Cardiac fibroblast (primary cell): ENCODE measurements at regions not wholly inside any gene's neighbourhood (a gene's known extent, or its start where the extent isn't known, plus 50 kb on each side); places are given as distances from the start of the nearest gene placed in this dataset.
"Not testable (repeated sequence)": the region's sequence is repeated elsewhere in the genome, so short reads cannot be mapped to it uniquely, and the experiment has no call there.

Source experiments
- DNase-seq, 2 donors: peaks; one replicate each; pipeline versions ENCODE4 v3.0.0 to v3.0.0-alpha.2; 2010; ENCODE audit warnings: low read depth in 2 of 2
- H3K4me3 ChIP-seq, 2 donors: replicated peaks in 1 of 2; 1 replicate in 1 of 2; 2 replicates in 1 of 2; pipeline ENCODE4 v1.5.1; 2011; ENCODE audit warnings: low read depth in 2 of 2, low read length in 2 of 2, mild to moderate bottlenecking in 2 of 2, moderate library complexity in 1 of 2
- TF ChIP-seq, protein P1 (sequence below): IDR thresholded peaks from one replicate; pipeline ENCODE4 v1.5.1; 2011; ENCODE audit warnings: low read depth, mild to moderate bottlenecking, low read length, inconsistent platforms

DNA sequence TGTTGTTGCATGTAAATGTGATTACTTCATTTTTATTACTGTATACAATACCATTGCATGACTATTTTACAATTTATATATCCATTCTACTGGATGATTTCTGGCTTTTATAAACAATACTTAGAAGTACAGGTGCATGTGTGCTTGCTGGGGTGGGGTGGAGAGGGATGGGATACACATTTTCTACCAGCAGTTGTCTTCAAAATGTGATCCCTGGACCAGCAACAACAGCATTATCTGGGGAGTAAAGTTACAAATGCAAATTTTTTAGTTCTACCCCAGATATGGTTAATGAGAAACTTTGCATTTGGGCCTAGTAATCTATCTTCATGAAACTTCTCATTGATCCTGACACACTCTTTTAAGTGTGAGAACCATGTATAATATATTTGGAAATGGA lies 905.4 kb upstream of the ATXN7L3B start:
- TF ChIP-seq, protein P1, sequence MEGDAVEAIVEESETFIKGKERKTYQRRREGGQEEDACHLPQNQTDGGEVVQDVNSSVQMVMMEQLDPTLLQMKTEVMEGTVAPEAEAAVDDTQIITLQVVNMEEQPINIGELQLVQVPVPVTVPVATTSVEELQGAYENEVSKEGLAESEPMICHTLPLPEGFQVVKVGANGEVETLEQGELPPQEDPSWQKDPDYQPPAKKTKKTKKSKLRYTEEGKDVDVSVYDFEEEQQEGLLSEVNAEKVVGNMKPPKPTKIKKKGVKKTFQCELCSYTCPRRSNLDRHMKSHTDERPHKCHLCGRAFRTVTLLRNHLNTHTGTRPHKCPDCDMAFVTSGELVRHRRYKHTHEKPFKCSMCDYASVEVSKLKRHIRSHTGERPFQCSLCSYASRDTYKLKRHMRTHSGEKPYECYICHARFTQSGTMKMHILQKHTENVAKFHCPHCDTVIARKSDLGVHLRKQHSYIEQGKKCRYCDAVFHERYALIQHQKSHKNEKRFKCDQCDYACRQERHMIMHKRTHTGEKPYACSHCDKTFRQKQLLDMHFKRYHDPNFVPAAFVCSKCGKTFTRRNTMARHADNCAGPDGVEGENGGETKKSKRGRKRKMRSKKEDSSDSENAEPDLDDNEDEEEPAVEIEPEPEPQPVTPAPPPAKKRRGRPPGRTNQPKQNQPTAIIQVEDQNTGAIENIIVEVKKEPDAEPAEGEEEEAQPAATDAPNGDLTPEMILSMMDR, result no peak
- DNase-seq, result no peak
- no peak overlapping the region for H3K4me3 ChIP-seq

DNA sequence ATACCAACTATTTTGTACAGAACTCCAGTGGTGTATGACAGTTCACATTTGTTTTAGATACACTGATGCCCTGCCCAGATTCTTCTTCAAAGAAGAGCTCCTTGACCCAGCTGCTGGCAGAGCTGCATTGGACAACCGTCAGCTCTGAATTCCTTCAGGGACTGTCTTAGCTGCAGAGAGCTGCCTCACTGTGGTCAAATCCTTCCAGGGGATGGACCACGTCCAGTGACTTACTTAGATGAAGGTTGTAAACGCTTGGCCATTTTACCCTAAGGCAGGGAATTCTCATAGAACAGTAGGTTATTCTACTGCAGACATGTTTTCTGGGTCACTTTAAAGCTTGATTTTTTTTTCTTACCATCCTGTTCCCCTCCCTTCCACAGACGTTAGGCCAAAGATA lies 905.0 kb upstream of the ATXN7L3B start:
- TF ChIP-seq, protein P1, result no peak
- DNase-seq, result no peak
- H3K4me3 ChIP-seq, result no peak overlapping the region

GRCh38 chr12:73639397-73639796 lies 898.2 kb upstream of the ATXN7L3B start:
- not testable (repeated sequence) for DNase-seq, H3K4me3 ChIP-seq

DNA sequence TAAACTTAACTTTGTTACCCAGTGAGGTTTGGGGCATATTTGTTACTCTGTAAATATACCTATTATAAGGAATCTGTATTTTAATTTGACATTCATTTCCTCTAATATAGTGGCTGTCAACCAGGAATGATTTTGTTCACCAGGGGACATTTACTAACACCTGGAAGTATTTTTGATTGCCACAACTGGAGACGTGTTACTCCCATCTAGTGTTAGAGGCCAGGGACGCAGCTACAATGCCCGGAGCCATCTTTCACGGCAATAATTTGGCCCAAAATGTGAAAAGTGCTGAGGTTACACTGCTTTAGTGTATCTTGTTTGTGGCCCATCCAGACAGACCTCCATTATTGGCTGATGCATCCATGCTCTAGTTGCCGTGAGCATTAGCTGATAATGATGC lies 881.3 kb upstream of the ATXN7L3B start:
- TF ChIP-seq, protein P1, result no peak
- DNase-seq, result no peak
- no peak overlapping the region for H3K4me3 ChIP-seq

DNA sequence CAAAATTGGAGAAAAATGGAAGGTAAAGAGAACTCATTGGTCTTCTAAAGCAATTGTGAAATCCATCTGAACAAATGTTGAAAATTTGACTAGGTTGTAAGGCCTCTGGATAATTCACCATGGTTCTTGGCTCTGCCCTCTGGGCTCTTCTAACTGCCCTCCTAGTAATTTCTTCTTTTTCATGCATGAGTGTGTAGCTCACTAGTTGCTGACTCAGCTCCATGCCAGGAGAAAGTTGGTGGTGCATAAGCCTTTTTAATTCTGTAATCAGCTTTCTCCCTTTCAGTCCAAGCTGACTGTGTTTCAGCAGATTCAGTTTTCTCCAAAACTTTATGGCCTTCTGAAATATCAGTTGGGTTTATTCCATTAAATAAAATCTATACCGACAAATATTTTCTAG lies 877.8 kb upstream of the ATXN7L3B start:
- no peak for DNase-seq

GRCh38 chr12:73665193-73665592 lies 872.4 kb upstream of the ATXN7L3B start:
- H3K4me3 ChIP-seq, result no peak overlapping the region
- TF ChIP-seq, protein P1, result no peak

More for the DNA sequence above, 877.8 kb upstream of the ATXN7L3B start:
- H3K4me3 ChIP-seq, result no peak overlapping the region
- TF ChIP-seq, protein P1, result no peak

GRCh38 chr12:73671550-73671949 lies 866.1 kb upstream of the ATXN7L3B start:
- DNase-seq, H3K4me3 ChIP-seq: not testable (repeated sequence)

More at GRCh38 chr12:73665193-73665592, 872.4 kb upstream of the ATXN7L3B start:
- DNase-seq, result no peak

- no peak for DNase-seq
- TF ChIP-seq, protein P1, result no peak
- no peak overlapping the region for H3K4me3 ChIP-seq
Measured at GRCh38 chr12:73677520-73678291, 859.9 kb upstream of the ATXN7L3B start.
